HCT116 (cell line): ENCODE measurements at regions not wholly inside any gene's neighbourhood (a gene's known extent, or its start where the extent isn't known, plus 50 kb on each side); places are given as distances from the start of the nearest gene placed in this dataset.

Experiments
- CEBPB ChIP-seq: IDR thresholded peaks from 2 replicates; pipeline ENCODE4 v1.6.1; 2012; ENCODE audit warnings: low read depth
- CTCF ChIP-seq, 3 experiments: fragments of 200-600 bp in 1 of 3; sonication (generic) in 1 of 3; IDR thresholded peaks in 2 of 3; conservative IDR thresholded peaks in 1 of 3; 2 replicates each; pipeline ENCODE4 v1.5.1; 2012 to 2017; ENCODE audit warnings: low read depth in 2 of 3, low read length in 2 of 3, antibody characterized with exemption in 1 of 3, borderline replicate concordance in 1 of 3, control low read depth in 1 of 3, mild to moderate bottlenecking in 1 of 3, mixed read lengths in 1 of 3, mixed run types in 1 of 3, moderate library complexity in 1 of 3; ENCODE audit not compliant: insufficient read depth in 1 of 3
- EZH2 ChIP-seq: fragments of 200-600 bp; sonication (generic); IDR thresholded peaks from 2 replicates; pipeline ENCODE4 v1.6.1; 2017; ENCODE audit warnings: antibody characterized with exemption, mixed run types
- MAX ChIP-seq: IDR thresholded peaks from 2 replicates; pipeline ENCODE4 v1.6.1; 2012
- POLR2A ChIP-seq: IDR thresholded peaks from 2 replicates; pipeline ENCODE4 v1.7.0; 2011; ENCODE audit warnings: borderline replicate concordance; ENCODE audit not compliant: insufficient read depth, insufficient read length; ENCODE audit errors: extremely low read depth
- POLR2AphosphoS5 ChIP-seq: IDR thresholded peaks from 2 replicates; pipeline ENCODE4 v1.6.1; 2011; ENCODE audit warnings: mild to moderate bottlenecking, low read depth, low read length, moderate library complexity
- RAD21 ChIP-seq: IDR thresholded peaks from 2 replicates; pipeline ENCODE4 v1.6.1; 2012; ENCODE audit warnings: low read depth, mild to moderate bottlenecking
- SRF ChIP-seq: IDR thresholded peaks from 2 replicates; pipeline ENCODE4 v1.6.1; 2012; ENCODE audit warnings: low read depth
- ZFX ChIP-seq: fragments of 450-650 bp; IDR thresholded peaks from 2 replicates; pipeline ENCODE4 v1.6.1; 2017

GRCh38 chr13:76523740-76524340 lies 362.4 kb downstream of the KCTD12 start:
- TF ChIP-seq POLR2A: no peak
- no peak for TF ChIP-seq EZH2
- TF ChIP-seq CTCF (IDR thresholded peaks at IDR 0.05 in 2 of 3, conservative IDR thresholded peaks at IDR 0.05 in 1 of 3; ENCODE audit: borderline replicate concordance in 1 of 3, insufficient read depth in 1 of 3, low read depth in 2 of 3, low read length in 2 of 3): no peak
- no peak for TF ChIP-seq SRF
- TF ChIP-seq ZFX: no peak
- TF ChIP-seq POLR2AphosphoS5: no peak
- TF ChIP-seq MAX: no peak
- no peak for TF ChIP-seq RAD21
- TF ChIP-seq CEBPB: no peak
